Keratinocyte (primary cell): ENCODE measurements at regions not wholly inside any gene's neighbourhood (a gene's known extent, or its start where the extent isn't known, plus 50 kb on each side); places are given as distances from the start of the nearest gene placed in this dataset.

Experiments used
- EZH2 ChIP-seq: IDR thresholded peaks from one replicate; pipeline ENCODE4 v1.6.1; 2012; ENCODE audit warnings: inconsistent platforms, mild to moderate bottlenecking, low read length, moderate library complexity
- TF ChIP-seq, protein P1 (sequence below), 3 experiments: IDR thresholded peaks in 1 of 3; conservative IDR thresholded peaks in 1 of 3; optimal IDR thresholded peaks in 1 of 3; 2 replicates in 2 of 3; 3 replicates in 1 of 3; pipeline versions ENCODE3 to v1.5.1; 2011; ENCODE audit warnings: low read length in 3 of 3, mild to moderate bottlenecking in 3 of 3, moderate library complexity in 2 of 3, control low read depth in 1 of 3, inconsistent platforms in 1 of 3; ENCODE audit not compliant: insufficient read depth in 2 of 3; ENCODE audit errors: extremely low read depth in 1 of 3

- TF ChIP-seq, protein P1, sequence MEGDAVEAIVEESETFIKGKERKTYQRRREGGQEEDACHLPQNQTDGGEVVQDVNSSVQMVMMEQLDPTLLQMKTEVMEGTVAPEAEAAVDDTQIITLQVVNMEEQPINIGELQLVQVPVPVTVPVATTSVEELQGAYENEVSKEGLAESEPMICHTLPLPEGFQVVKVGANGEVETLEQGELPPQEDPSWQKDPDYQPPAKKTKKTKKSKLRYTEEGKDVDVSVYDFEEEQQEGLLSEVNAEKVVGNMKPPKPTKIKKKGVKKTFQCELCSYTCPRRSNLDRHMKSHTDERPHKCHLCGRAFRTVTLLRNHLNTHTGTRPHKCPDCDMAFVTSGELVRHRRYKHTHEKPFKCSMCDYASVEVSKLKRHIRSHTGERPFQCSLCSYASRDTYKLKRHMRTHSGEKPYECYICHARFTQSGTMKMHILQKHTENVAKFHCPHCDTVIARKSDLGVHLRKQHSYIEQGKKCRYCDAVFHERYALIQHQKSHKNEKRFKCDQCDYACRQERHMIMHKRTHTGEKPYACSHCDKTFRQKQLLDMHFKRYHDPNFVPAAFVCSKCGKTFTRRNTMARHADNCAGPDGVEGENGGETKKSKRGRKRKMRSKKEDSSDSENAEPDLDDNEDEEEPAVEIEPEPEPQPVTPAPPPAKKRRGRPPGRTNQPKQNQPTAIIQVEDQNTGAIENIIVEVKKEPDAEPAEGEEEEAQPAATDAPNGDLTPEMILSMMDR (optimal IDR thresholded peaks at IDR 0.05 in 1 of 3, IDR thresholded peaks at IDR 0.05 in 1 of 3, conservative IDR thresholded peaks at IDR 0.05 in 1 of 3; ENCODE audit: extremely low read depth in 1 of 3, insufficient read depth in 2 of 3, low read length in 3 of 3), result no peak
- no peak for TF ChIP-seq EZH2
Observed at GRCh38 chr13:106996867-106997618, 429.1 kb upstream of the ARGLU1 start.
